RWPE1 (cell line): ENCODE measurements at regions not wholly inside any gene's neighbourhood (a gene's known extent, or its start where the extent isn't known, plus 50 kb on each side); places are given as distances from the start of the nearest gene placed in this dataset.

Experiments
- CTCF ChIA-PET: fragments of 350-600 bp; sonication (Branson Sonifier 250); formaldehyde crosslinking; extraction: SDS; loops from one replicate; lab custom pipeline; 2021; lab: Yijun Ruan, JAX
- POLR2A ChIA-PET: fragments of 400-600 bp; formaldehyde crosslinking; extraction: SDS; loops from one replicate; lab custom pipeline; 2020; ENCODE audit warnings: antibody characterized with exemption; ENCODE audit not compliant: low non-redundant PET; lab: Yijun Ruan, JAX
- DNase-seq: peaks from one replicate; pipeline ENCODE4 v3.0.0; 2012; ENCODE audit warnings: low spot score
- H3K27ac ChIP-seq: fragments of 450-650 bp; 2 replicates; pipeline ENCODE4 v1.5.1; 2017
- TF ChIP-seq, protein P1 (sequence below): fragments of 450-650 bp; conservative IDR thresholded peaks from 2 replicates; pipeline ENCODE4 v1.5.1; 2017; ENCODE audit warnings: low read depth, mild to moderate bottlenecking

GRCh38 chr2:41420872-41421271 is 626.9 kb upstream of the PKDCC start:
- DNase-seq = no peak
- TF ChIP-seq, protein P1, sequence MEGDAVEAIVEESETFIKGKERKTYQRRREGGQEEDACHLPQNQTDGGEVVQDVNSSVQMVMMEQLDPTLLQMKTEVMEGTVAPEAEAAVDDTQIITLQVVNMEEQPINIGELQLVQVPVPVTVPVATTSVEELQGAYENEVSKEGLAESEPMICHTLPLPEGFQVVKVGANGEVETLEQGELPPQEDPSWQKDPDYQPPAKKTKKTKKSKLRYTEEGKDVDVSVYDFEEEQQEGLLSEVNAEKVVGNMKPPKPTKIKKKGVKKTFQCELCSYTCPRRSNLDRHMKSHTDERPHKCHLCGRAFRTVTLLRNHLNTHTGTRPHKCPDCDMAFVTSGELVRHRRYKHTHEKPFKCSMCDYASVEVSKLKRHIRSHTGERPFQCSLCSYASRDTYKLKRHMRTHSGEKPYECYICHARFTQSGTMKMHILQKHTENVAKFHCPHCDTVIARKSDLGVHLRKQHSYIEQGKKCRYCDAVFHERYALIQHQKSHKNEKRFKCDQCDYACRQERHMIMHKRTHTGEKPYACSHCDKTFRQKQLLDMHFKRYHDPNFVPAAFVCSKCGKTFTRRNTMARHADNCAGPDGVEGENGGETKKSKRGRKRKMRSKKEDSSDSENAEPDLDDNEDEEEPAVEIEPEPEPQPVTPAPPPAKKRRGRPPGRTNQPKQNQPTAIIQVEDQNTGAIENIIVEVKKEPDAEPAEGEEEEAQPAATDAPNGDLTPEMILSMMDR = no peak
- H3K27ac ChIP-seq = no peak overlapping the region
- POLR2A ChIA-PET = no interaction called here
- CTCF ChIA-PET = no interaction called here

- POLR2A ChIA-PET = no interaction called here
- H3K27ac ChIP-seq = no peak overlapping the region
- CTCF ChIA-PET = no interaction called here
- TF ChIP-seq, protein P1 = no peak
- no peak for DNase-seq
These were observed 616.1 kb upstream of the PKDCC start for GRCh38 chr2:41431756-41432155.

DNA sequence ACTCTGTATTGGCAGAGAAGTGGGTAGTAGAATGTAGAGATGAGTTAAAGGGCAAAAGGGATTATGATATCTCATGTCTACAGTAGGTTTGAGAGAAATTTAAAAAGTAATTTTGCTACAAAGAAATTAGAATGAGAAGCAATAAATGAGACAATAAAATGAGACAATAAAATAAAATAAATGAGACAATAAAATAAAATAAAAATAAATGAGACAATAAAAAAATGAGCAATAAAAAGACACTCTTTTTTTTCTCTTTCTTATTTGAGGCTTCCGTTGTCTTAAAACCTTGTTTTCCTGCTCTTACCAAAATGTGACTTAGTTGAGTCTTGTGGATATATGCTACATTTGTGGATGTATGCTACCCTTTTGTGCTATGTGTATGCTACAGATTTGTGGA is 615.4 kb upstream of the PKDCC start:
- DNase-seq = no peak
- POLR2A ChIA-PET = no interaction called here
- no peak overlapping the region for H3K27ac ChIP-seq
- CTCF ChIA-PET = no interaction called here
- TF ChIP-seq, protein P1 = no peak

DNA sequence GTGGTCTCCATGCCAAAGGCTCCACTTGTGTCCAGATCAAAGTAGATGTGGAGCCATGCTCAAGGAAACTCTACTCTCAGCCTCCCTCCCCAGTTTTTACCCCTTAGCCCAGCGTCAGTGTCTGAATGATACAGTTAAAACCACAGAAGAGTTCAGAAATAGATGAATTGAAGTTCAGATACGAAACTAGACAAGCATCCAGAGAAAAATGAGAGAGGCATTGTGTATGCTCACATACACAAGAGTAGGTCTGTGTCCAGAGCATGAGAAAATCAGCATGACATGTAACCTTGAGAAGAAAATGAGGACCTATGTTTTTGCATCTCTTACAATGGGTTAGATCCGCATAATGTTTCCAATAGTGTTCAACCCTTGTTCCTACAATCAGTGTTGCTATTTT is 612.8 kb upstream of the PKDCC start:
- H3K27ac ChIP-seq = no peak overlapping the region
- no peak for DNase-seq
- ChIA-PET POLR2A (no interaction called here), CTCF (no interaction called here)
- TF ChIP-seq, protein P1 = no peak

GRCh38 chr2:41441958-41442357 is 605.9 kb upstream of the PKDCC start:
- TF ChIP-seq, protein P1 = no peak
- no peak for DNase-seq
- no peak overlapping the region for H3K27ac ChIP-seq
- POLR2A ChIA-PET = no interaction called here
- CTCF ChIA-PET = no interaction called here

DNA sequence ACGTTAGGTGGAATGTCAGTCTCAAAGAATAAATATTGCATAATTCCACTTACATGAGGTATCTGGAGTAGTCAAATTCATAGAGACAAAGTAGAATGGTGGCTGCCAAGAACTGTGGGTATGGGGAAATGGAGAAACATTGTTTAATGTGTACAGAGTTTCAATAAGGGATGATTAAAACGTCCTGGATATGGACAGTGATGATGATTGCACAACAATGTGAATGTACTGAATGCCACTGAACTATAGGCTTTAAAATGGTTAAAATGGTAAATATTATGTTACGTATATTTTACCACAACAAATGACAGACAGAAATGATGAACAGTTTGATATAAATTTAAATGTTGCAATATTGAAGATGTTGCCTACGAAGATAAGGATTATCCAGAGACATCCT is 602.0 kb upstream of the PKDCC start:
- no peak for DNase-seq
- TF ChIP-seq, protein P1 = no peak
- H3K27ac ChIP-seq = no peak overlapping the region
- ChIA-PET CTCF (no interaction called here), POLR2A (no interaction called here)

DNA sequence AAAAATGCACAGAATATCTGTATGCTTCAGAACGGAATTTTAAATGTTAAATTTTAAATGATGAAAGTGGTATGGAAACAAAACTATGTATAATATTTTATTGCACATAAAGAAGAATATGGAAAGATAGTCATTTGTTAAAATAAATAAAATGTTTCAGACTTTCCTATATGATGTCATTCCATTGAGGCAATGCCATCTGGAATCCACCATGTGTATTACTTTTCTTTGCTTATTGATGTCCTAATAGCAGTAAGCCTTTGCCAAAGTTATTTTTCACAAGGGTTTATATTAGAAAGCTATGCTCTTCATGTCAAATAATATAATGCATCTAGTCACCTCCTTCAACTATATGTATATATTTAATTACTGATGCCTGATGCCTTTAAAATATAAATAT is 601.6 kb upstream of the PKDCC start:
- no peak overlapping the region for H3K27ac ChIP-seq
- TF ChIP-seq, protein P1 = no peak
- no peak for DNase-seq
- POLR2A ChIA-PET = no interaction called here
- CTCF ChIA-PET = no interaction called here
